ENCODE measurements at regions not wholly inside any gene's neighbourhood (a gene's known extent, or its start where the extent isn't known, plus 50 kb on each side); places are given as distances from the start of the nearest gene placed in this dataset.

GRCh38 chr10:29191674-29192073 lies 97.2 kb upstream of the LYZL1 start:
- intact Hi-C loops (cut with micrococcal nuclease) = no loop called here
- no peaks in the 10 kb centered on the region for H3K9me3 ChIP-seq (ENCODE audit: control insufficient read depth, insufficient read depth, low read length)
- no peaks in the 10 kb centered on the region for H3K36me3 ChIP-seq (ENCODE audit: control insufficient read depth, insufficient read depth, low read length)
- no peak for TF ChIP-seq CTCF (IDR thresholded peaks at IDR 0.05)
- Mint-ChIP-seq H3K9me3 (no peaks in the 10 kb centered on the region), H3K4me3 (no peak overlapping the region), H3K27ac (no peak overlapping the region), H3K4me1 (no peaks in the 10 kb centered on the region), H3K36me3 (no peaks in the 10 kb centered on the region), H3K27me3 (ENCODE audit: low read depth in 2 of 2) (peaks cover 14 to 17% of the 10 kb centered on the region in 2 donors)
- WGBS (ENCODE audit: insufficient coverage) = 3% methylated on average over 6 of the region's 8 CpGs
- no peak overlapping the region for H3K27ac ChIP-seq (ENCODE audit: low read length)
- no peak overlapping the region for H3K4me3 ChIP-seq (ENCODE audit: low read length)
- no peak for DNase-seq
- no peaks in the 10 kb centered on the region for H3K4me1 ChIP-seq (ENCODE audit: control insufficient read depth, insufficient read depth, low read length)
- H3K27me3 ChIP-seq (ENCODE audit: control insufficient read depth, insufficient read depth, low read length) = no peaks in the 10 kb centered on the region
- ATAC-seq = no peak

- Mint-ChIP-seq H3K4me1 (no peaks in the 10 kb centered on the region), H3K36me3 (no peaks in the 10 kb centered on the region), H3K9me3 (no peaks in the 10 kb centered on the region), H3K27me3 (ENCODE audit: low read depth in 2 of 2) (peaks cover 0 to 19% of the 10 kb centered on the region in 2 donors), H3K27ac (no peak overlapping the region), H3K4me3 (no peak overlapping the region)
- no peak for TF ChIP-seq CTCF (IDR thresholded peaks at IDR 0.05)
- no peak for ATAC-seq
- intact Hi-C loops (cut with micrococcal nuclease) = no loop called here
- no peak overlapping the region for H3K4me3 ChIP-seq (ENCODE audit: low read length)
- no peaks in the 10 kb centered on the region for H3K4me1 ChIP-seq (ENCODE audit: control insufficient read depth, insufficient read depth, low read length)
- 64% methylated on average over 7 of the region's 7 CpGs for WGBS (ENCODE audit: insufficient coverage)
- H3K36me3 ChIP-seq (ENCODE audit: control insufficient read depth, insufficient read depth, low read length) = no peaks in the 10 kb centered on the region
- no peak overlapping the region for H3K27ac ChIP-seq (ENCODE audit: low read length)
- H3K9me3 ChIP-seq (ENCODE audit: control insufficient read depth, insufficient read depth, low read length) = no peaks in the 10 kb centered on the region
- H3K27me3 ChIP-seq (ENCODE audit: control insufficient read depth, insufficient read depth, low read length) = no peaks in the 10 kb centered on the region
- no peak for DNase-seq
These were observed 89.5 kb upstream of the LYZL1 start for GRCh38 chr10:29199339-29199738.

GRCh38 chr10:29199941-29200679 lies 88.8 kb upstream of the LYZL1 start:
- H3K36me3 ChIP-seq (ENCODE audit: control insufficient read depth, insufficient read depth, low read length) = no peaks in the 10 kb centered on the region
- H3K9me3 ChIP-seq (ENCODE audit: control insufficient read depth, insufficient read depth, low read length) = no peaks in the 10 kb centered on the region
- Mint-ChIP-seq H3K4me1 (no peaks in the 10 kb centered on the region), H3K27ac (no peak overlapping the region), H3K27me3 (ENCODE audit: low read depth in 2 of 2) (peaks cover 0 to 18% of the 10 kb centered on the region in 2 donors), H3K36me3 (no peaks in the 10 kb centered on the region), H3K9me3 (no peaks in the 10 kb centered on the region), H3K4me3 (no peak overlapping the region)
- H3K4me1 ChIP-seq (ENCODE audit: control insufficient read depth, insufficient read depth, low read length) = no peaks in the 10 kb centered on the region
- intact Hi-C loops (cut with micrococcal nuclease) = no loop called here
- 83% methylated on average over 4 of the region's 4 CpGs for WGBS (ENCODE audit: insufficient coverage)
- DNase-seq = no peak
- H3K4me3 ChIP-seq (ENCODE audit: low read length) = no peak overlapping the region
- no peak for TF ChIP-seq CTCF (IDR thresholded peaks at IDR 0.05)
- H3K27ac ChIP-seq (ENCODE audit: low read length) = no peak overlapping the region
- no peaks in the 10 kb centered on the region for H3K27me3 ChIP-seq (ENCODE audit: control insufficient read depth, insufficient read depth, low read length)
- no peak for ATAC-seq

- no peak for DNase-seq
- Mint-ChIP-seq H3K4me1 (no peaks in the 10 kb centered on the region), H3K36me3 (no peaks in the 10 kb centered on the region), H3K4me3 (no peak overlapping the region), H3K27me3 (ENCODE audit: low read depth in 2 of 2) (peaks cover 15 to 18% of the 10 kb centered on the region in 2 donors), H3K27ac (no peak overlapping the region), H3K9me3 (no peaks in the 10 kb centered on the region)
- Histone ChIP-seq H3K4me1 (ENCODE audit: control insufficient read depth, insufficient read depth, low read length) (no peaks in the 10 kb centered on the region), H3K27ac (ENCODE audit: low read length) (no peak overlapping the region), H3K36me3 (ENCODE audit: control insufficient read depth, insufficient read depth, low read length) (no peaks in the 10 kb centered on the region), H3K9me3 (ENCODE audit: control insufficient read depth, insufficient read depth, low read length) (no peaks in the 10 kb centered on the region), H3K4me3 (ENCODE audit: low read length) (no peak overlapping the region), H3K27me3 (ENCODE audit: control insufficient read depth, insufficient read depth, low read length) (no peaks in the 10 kb centered on the region)
- no peak for TF ChIP-seq CTCF (IDR thresholded peaks at IDR 0.05)
- no peak for ATAC-seq
- intact Hi-C loops (cut with micrococcal nuclease) = no loop called here
- 35% methylated on average over 10 of the region's 10 CpGs for WGBS (ENCODE audit: insufficient coverage)
These were observed 86.4 kb upstream of the LYZL1 start for GRCh38 chr10:29202386-29202940.

All from natural killer cell (primary cell).